ENCODE measurements at regions not wholly inside any gene's neighbourhood (a gene's known extent, or its start where the extent isn't known, plus 50 kb on each side); places are given as distances from the start of the nearest gene placed in this dataset.

DNA sequence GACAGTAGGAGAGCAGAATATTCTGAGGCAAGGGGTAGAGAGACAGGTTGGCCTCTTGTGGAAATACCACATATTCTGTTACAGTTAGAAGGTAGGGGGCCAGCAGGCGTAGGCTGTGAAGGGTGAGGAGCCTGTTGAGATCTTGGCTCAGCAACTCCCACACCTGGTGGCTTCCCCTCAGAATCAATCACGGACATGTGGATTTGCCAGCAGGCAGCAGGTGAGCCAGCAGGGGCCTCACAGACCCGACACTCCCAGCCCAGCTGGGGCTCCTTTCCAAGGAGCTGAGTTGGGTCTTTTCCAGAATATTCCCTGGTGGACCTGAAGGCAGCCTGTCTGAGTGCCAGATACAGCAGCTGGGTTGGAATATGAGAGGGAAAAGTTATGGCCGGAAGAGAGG lies 150.0 kb upstream of the CRY1 start:
- no peaks in the 10 kb centered on the region for H3K9me3 Mint-ChIP-seq
- H3K36me3 Mint-ChIP-seq, result no peaks in the 10 kb centered on the region
- no peak overlapping the region for H3K27ac Mint-ChIP-seq

DNA sequence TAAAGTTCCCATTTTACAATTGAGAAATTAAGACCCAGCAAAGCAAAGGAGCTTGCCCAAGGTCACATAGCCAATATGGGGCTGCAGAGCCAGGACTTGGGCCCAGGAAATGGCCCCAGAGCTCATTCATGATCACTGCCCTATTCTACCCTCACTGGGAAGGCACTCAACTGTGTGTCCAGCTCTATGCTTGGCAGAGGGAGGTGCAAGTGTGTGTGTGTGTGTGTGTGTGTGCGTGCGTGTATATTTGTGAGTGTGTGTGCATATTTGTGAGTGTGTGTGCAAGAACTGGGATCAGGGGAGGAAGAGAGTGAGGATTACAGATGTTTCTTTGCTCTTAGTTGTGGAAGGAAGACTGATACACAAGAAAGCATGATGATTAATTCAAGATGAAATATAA lies 151.2 kb upstream of the CRY1 start:
- Mint-ChIP-seq H3K36me3 (no peaks in the 10 kb centered on the region), H3K9me3 (no peaks in the 10 kb centered on the region), H3K4me3 (no peak overlapping the region), H3K27me3 (peaks cover 10% of the 10 kb centered on the region), H3K27ac (no peak overlapping the region), H3K4me1 (ENCODE audit: unreplicated experiment) (peaks cover 22% of the 10 kb centered on the region)
- TF ChIP-seq, protein P1, sequence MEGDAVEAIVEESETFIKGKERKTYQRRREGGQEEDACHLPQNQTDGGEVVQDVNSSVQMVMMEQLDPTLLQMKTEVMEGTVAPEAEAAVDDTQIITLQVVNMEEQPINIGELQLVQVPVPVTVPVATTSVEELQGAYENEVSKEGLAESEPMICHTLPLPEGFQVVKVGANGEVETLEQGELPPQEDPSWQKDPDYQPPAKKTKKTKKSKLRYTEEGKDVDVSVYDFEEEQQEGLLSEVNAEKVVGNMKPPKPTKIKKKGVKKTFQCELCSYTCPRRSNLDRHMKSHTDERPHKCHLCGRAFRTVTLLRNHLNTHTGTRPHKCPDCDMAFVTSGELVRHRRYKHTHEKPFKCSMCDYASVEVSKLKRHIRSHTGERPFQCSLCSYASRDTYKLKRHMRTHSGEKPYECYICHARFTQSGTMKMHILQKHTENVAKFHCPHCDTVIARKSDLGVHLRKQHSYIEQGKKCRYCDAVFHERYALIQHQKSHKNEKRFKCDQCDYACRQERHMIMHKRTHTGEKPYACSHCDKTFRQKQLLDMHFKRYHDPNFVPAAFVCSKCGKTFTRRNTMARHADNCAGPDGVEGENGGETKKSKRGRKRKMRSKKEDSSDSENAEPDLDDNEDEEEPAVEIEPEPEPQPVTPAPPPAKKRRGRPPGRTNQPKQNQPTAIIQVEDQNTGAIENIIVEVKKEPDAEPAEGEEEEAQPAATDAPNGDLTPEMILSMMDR (conservative IDR thresholded peaks at IDR 0.05), result no peak
- no peak for DNase-seq (ENCODE audit: extremely low spot score, unreplicated experiment)

More for the DNA sequence above, 150.0 kb upstream of the CRY1 start:
- Mint-ChIP-seq H3K4me1 (ENCODE audit: unreplicated experiment) (peaks cover 17% of the 10 kb centered on the region), H3K27me3 (peaks cover 14% of the 10 kb centered on the region), H3K4me3 (no peak overlapping the region)
- DNase-seq (ENCODE audit: extremely low spot score, unreplicated experiment), result no peak
- TF ChIP-seq, protein P1 (conservative IDR thresholded peaks at IDR 0.05), result no peak

DNA sequence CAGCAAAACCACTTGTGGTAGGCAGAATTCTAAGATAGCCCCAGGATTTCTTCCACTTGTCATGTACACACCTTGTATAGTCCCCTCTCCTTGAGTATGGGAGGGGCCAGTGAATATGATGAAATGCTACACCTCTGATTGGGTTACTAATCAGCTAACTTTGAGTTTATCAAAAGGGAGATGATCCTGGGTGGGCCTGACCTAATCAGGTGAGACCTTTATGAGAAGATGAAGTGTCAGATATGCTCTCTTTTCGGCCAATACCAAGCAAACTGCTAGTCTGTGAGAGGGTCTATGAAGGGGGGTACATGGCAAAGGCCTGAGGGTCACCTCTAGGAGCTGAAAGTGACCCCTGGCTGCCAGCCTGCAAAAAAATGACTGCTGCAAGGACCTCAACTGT lies 154.3 kb upstream of the CRY1 start:
- DNase-seq (ENCODE audit: extremely low spot score, unreplicated experiment), result no peak
- H3K4me1 Mint-ChIP-seq (ENCODE audit: unreplicated experiment), result peaks cover 14% of the 10 kb centered on the region
- no peaks in the 10 kb centered on the region for H3K9me3 Mint-ChIP-seq
- no peak overlapping the region for H3K4me3 Mint-ChIP-seq
- TF ChIP-seq, protein P1 (conservative IDR thresholded peaks at IDR 0.05), result no peak
- H3K36me3 Mint-ChIP-seq, result no peaks in the 10 kb centered on the region
- no peak overlapping the region for H3K27ac Mint-ChIP-seq
- H3K27me3 Mint-ChIP-seq, result peaks cover 13% of the 10 kb centered on the region

DNA sequence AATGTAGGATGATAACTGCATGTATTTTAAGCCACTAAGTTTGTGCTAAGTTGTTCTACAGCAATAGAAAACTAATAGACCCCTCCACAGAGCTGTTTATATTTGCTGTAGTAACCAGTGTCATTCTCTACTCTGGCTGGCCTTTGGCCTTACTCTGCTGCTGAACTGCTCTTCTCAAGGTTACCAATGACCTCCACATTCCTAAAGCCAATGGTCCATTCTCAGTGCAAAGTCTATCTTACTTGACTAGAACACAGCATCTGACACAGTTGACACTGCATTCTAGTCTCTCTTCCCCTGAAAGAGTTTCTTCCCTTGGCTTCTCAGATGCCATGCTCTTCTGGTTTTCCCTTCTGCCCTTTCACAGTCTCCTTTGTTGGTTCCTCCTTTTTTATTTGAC lies 154.8 kb upstream of the CRY1 start:
- no peak for DNase-seq (ENCODE audit: extremely low spot score, unreplicated experiment)
- Mint-ChIP-seq H3K4me3 (no peak overlapping the region), H3K36me3 (no peaks in the 10 kb centered on the region), H3K9me3 (no peaks in the 10 kb centered on the region), H3K27me3 (peaks cover 10% of the 10 kb centered on the region), H3K4me1 (ENCODE audit: unreplicated experiment) (peaks cover 10% of the 10 kb centered on the region), H3K27ac (no peak overlapping the region)
- TF ChIP-seq, protein P1 (conservative IDR thresholded peaks at IDR 0.05), result no peak

DNA sequence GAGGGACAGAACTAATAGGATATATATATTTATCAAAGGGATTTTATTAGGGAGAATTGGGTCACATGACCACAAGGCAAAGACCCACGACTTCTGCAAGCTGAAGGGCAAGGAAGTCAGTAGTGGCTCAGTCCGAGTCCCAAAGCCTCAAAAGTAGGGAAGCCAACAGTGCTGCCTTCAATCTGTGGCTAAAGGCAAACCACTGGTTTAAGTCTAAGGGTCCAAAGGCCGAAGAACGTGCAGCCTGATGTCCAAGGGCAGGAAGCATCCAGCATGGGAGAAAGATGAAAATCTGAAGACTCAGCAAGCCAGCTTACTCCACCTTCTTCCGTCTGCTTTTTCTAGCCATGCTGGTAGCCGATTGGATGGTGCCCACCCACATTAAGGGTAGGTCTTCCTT lies 157.9 kb upstream of the CRY1 start:
- Mint-ChIP-seq H3K27me3 (peaks cover 12% of the 10 kb centered on the region), H3K4me1 (ENCODE audit: unreplicated experiment) (peaks cover 5% of the 10 kb centered on the region)
- no peak for DNase-seq (ENCODE audit: extremely low spot score, unreplicated experiment)

More for the DNA sequence above, 157.9 kb upstream of the CRY1 start:
- Mint-ChIP-seq H3K36me3 (no peaks in the 10 kb centered on the region), H3K9me3 (no peaks in the 10 kb centered on the region), H3K4me3 (no peak overlapping the region), H3K27ac (no peak overlapping the region)
- TF ChIP-seq, protein P1 (conservative IDR thresholded peaks at IDR 0.05), result no peak

All from type B pancreatic cell (in vitro differentiated cells).